Endothelial cell of umbilical vein (primary cell): ENCODE measurements at regions not wholly inside any gene's neighbourhood (a gene's known extent, or its start where the extent isn't known, plus 50 kb on each side); places are given as distances from the start of the nearest gene placed in this dataset.

Source experiments
- BruUV-seq: library from RNA; stranded (reverse); fragments of 400-500 nt; replicated peaks from 2 replicates; lab custom pipeline; 2021; lab: Mats Ljungman, UMichigan
- CTCF ChIA-PET: fragments of 300-600, 350-600 bp; sonication (Branson Sonifier 250); formaldehyde crosslinking; loops from one replicate; lab custom pipeline; 2021; ENCODE audit warnings: antibody characterized with exemption, inconsistent platforms; lab: Charles Lee
- POLR2A ChIA-PET: fragments of 300-600, 350-600 bp; sonication (Branson Sonifier 250); formaldehyde crosslinking; loops from one replicate; lab custom pipeline; 2021; ENCODE audit warnings: antibody characterized with exemption, inconsistent platforms; lab: Charles Lee
- DNase-seq: peaks from one replicate; pipeline ENCODE4 v3.0.0-alpha.2; 2011; ENCODE audit warnings: low read depth, low spot score
- FAIRE-seq: peaks from 2 replicates; lab custom pipeline; 2011; peaks lifted over from hg19 to GRCh38; lab: Jason Lieb, UNC
- H2AFZ ChIP-seq: 2 replicates; pipeline ENCODE4 v1.6.0; 2012; ENCODE audit warnings: low read depth, low read length, control low read depth, inconsistent platforms
- H3K27ac ChIP-seq: 2 replicates; pipeline ENCODE4 v1.5.1; 2011; ENCODE audit warnings: low read depth, mild to moderate bottlenecking, control low read depth, low read length, moderate library complexity; ENCODE audit not compliant: insufficient read depth
- H3K27me3 ChIP-seq, 2 experiments: 2 replicates each; pipeline versions ENCODE4 v1.6.0 to v1.6.1; 2011; ENCODE audit warnings: low read length in 2 of 2, mixed read lengths in 1 of 2; ENCODE audit not compliant: control insufficient read depth in 2 of 2, insufficient read depth in 2 of 2
- H3K36me3 ChIP-seq, 2 experiments: 2 replicates in 1 of 2; 3 replicates in 1 of 2; pipeline ENCODE4 v1.5.1; 2011; ENCODE audit warnings: low read length in 2 of 2, mild to moderate bottlenecking in 1 of 2, moderate library complexity in 1 of 2; ENCODE audit not compliant: control insufficient read depth in 2 of 2, insufficient read depth in 2 of 2; ENCODE audit errors: extremely low read depth in 1 of 2
- H3K4me1 ChIP-seq: 3 replicates; pipeline ENCODE4 v1.5.1; 2011; ENCODE audit warnings: mild to moderate bottlenecking, low read length; ENCODE audit not compliant: control insufficient read depth, insufficient read depth; ENCODE audit errors: extremely low read depth
- H3K4me2 ChIP-seq: 2 replicates; pipeline ENCODE4 v1.6.1; 2011; ENCODE audit warnings: low read length, control low read depth, mixed read lengths; ENCODE audit not compliant: insufficient read depth
- H3K4me3 ChIP-seq, 3 experiments: fragments of 200-600 bp in 1 of 3; sonication (generic), shearing (Covaris generic) in 1 of 3; replicated peaks in 1 of 3; 2 replicates each; pipeline ENCODE4 v1.5.1; 2011 to 2016; ENCODE audit warnings: control low read depth in 3 of 3, low read length in 3 of 3, mild to moderate bottlenecking in 2 of 3, inconsistent platforms in 1 of 3, low read depth in 1 of 3, moderate library complexity in 1 of 3; ENCODE audit not compliant: insufficient read depth in 1 of 3
- H3K79me2 ChIP-seq: 2 replicates; pipeline ENCODE4 v1.6.0; 2012; ENCODE audit warnings: low read length, inconsistent platforms; ENCODE audit not compliant: control insufficient read depth, insufficient read depth
- H3K9ac ChIP-seq: replicated peaks from 2 replicates; pipeline ENCODE3; 2011; ENCODE audit warnings: low read length, control low read depth; ENCODE audit not compliant: insufficient read depth; ENCODE audit errors: extremely low read depth
- H3K9me1 ChIP-seq: replicated peaks from 3 replicates; pipeline ENCODE4 v1.6.0; 2011; ENCODE audit warnings: mild to moderate bottlenecking, low read length; ENCODE audit not compliant: control insufficient read depth, insufficient read depth; ENCODE audit errors: extremely low read depth
- H3K9me3 ChIP-seq: replicated peaks from 2 replicates; pipeline ENCODE4 v1.5.1; 2012; ENCODE audit warnings: low read length, inconsistent platforms; ENCODE audit not compliant: control insufficient read depth, insufficient read depth
- H4K20me1 ChIP-seq: replicated peaks from 2 replicates; pipeline ENCODE3; 2011; ENCODE audit warnings: mild to moderate bottlenecking, low read length; ENCODE audit not compliant: control insufficient read depth, insufficient read depth; ENCODE audit errors: extremely low read depth
- EZH2 ChIP-seq: IDR thresholded peaks from 2 replicates; pipeline ENCODE4 v1.6.1; 2012; ENCODE audit warnings: borderline replicate concordance, low read depth, mild to moderate bottlenecking, moderate library complexity, low read length, inconsistent platforms; ENCODE audit not compliant: severe bottlenecking
- FOS ChIP-seq: IDR thresholded peaks from 2 replicates; pipeline ENCODE4 v1.6.1; 2011; ENCODE audit warnings: mild to moderate bottlenecking, low read length, moderate library complexity, borderline replicate concordance; ENCODE audit not compliant: insufficient read depth
- GATA2 ChIP-seq: IDR thresholded peaks from 2 replicates; pipeline ENCODE4 v1.7.0; 2011; ENCODE audit warnings: low read depth, mild to moderate bottlenecking, moderate library complexity, mixed read lengths, low read length; ENCODE audit not compliant: insufficient read length, insufficient read depth
- JUN ChIP-seq: IDR thresholded peaks from 2 replicates; pipeline ENCODE4 v1.6.1; 2011; ENCODE audit warnings: borderline replicate concordance, low read depth; ENCODE audit not compliant: insufficient read length, insufficient read depth
- MAX ChIP-seq: IDR thresholded peaks from 2 replicates; pipeline ENCODE4 v1.6.1; 2011; ENCODE audit not compliant: insufficient read depth, insufficient read length
- MYC ChIP-seq: IDR thresholded peaks from one replicate; pipeline ENCODE4 v1.6.1; 2011; ENCODE audit warnings: mild to moderate bottlenecking, low read depth, low read length
- POLR2A ChIP-seq: IDR thresholded peaks from 2 replicates; pipeline ENCODE4 v1.6.1; 2012; ENCODE audit warnings: low read depth, mild to moderate bottlenecking, control low read depth, low read length
- POLR2AphosphoS5 ChIP-seq: IDR thresholded peaks from 2 replicates; pipeline ENCODE4 v1.6.1; 2012; ENCODE audit warnings: low read depth, mild to moderate bottlenecking, control low read depth, low read length, moderate library complexity; ENCODE audit not compliant: insufficient read depth
- dilution Hi-C: fragments of 300-500 bp; cut with MboI; formaldehyde crosslinking; loops from one replicate; pipeline ENCODE4 v1.15.0; 2019; ENCODE audit warnings: low sequenced_read_pairs; ENCODE audit not compliant: extremely low pct_ligation_motif_present
- intact Hi-C: fragments of 100-400 bp; cut with micrococcal nuclease; formaldehyde crosslinking; loops from one replicate; pipeline ENCODE4 v1.10.0; 2022
- TF ChIP-seq, protein P1 (sequence below), 2 donors: IDR thresholded peaks; 1 replicate in 1 of 2; 2 replicates in 1 of 2; pipeline ENCODE4 v1.5.1; 2011; ENCODE audit warnings: low read length in 2 of 2, mild to moderate bottlenecking in 2 of 2, moderate library complexity in 2 of 2, control low read depth in 1 of 2, inconsistent platforms in 1 of 2, low read depth in 1 of 2; ENCODE audit not compliant: insufficient read depth in 1 of 2; ENCODE audit errors: extremely low read depth in 1 of 2

- Histone ChIP-seq H4K20me1 (no peaks in the 10 kb centered on the region), H3K4me1 (no peaks in the 10 kb centered on the region), H3K9me1 (no peaks in the 10 kb centered on the region), H3K4me3 (no peak overlapping the region), H3K27ac (no peak overlapping the region), H3K4me2 (no peak overlapping the region), H2AFZ (no peak overlapping the region), H3K9ac (no peak overlapping the region), H3K36me3 (no peaks in the 10 kb centered on the region), H3K9me3 (no peaks in the 10 kb centered on the region), H3K79me2 (no peaks in the 10 kb centered on the region), H3K27me3 (no peaks in the 10 kb centered on the region)
- dilution Hi-C loops (no loop called here), intact Hi-C loops (no loop called here)
- DNase-seq (no peak), FAIRE-seq (no peak)
- no TSS peak for BruUV-seq
- TF ChIP-seq MAX (no peak), EZH2 (no peak), GATA2 (no peak), POLR2AphosphoS5 (no peak), POLR2A (no peak), MYC (no peak), FOS (no peak), JUN (no peak)
- TF ChIP-seq, protein P1, sequence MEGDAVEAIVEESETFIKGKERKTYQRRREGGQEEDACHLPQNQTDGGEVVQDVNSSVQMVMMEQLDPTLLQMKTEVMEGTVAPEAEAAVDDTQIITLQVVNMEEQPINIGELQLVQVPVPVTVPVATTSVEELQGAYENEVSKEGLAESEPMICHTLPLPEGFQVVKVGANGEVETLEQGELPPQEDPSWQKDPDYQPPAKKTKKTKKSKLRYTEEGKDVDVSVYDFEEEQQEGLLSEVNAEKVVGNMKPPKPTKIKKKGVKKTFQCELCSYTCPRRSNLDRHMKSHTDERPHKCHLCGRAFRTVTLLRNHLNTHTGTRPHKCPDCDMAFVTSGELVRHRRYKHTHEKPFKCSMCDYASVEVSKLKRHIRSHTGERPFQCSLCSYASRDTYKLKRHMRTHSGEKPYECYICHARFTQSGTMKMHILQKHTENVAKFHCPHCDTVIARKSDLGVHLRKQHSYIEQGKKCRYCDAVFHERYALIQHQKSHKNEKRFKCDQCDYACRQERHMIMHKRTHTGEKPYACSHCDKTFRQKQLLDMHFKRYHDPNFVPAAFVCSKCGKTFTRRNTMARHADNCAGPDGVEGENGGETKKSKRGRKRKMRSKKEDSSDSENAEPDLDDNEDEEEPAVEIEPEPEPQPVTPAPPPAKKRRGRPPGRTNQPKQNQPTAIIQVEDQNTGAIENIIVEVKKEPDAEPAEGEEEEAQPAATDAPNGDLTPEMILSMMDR (IDR thresholded peaks at IDR 0.05; ENCODE audit: extremely low read depth in 1 of 2, insufficient read depth in 1 of 2, low read depth in 1 of 2, low read length in 2 of 2) = no peak
- ChIA-PET POLR2A (no interaction called here), CTCF (no interaction called here)
These were observed 265.7 kb upstream of the SRRM4 start for GRCh38 chr12:118715647-118716046.
